ENCODE measurements at regions not wholly inside any gene's neighbourhood (a gene's known extent, or its start where the extent isn't known, plus 50 kb on each side); places are given as distances from the start of the nearest gene placed in this dataset.

- TF ChIP-seq ZNF274 (IDR thresholded peaks at IDR 0.05; ENCODE audit: low read depth, low read length) (no peak), CTCF (IDR thresholded peaks at IDR 0.05 in 2 of 3, conservative IDR thresholded peaks at IDR 0.05 in 1 of 3; ENCODE audit: borderline replicate concordance in 1 of 3, insufficient read depth in 1 of 3, low read depth in 2 of 3, low read length in 2 of 3) (no peak), POLR2A (IDR thresholded peaks at IDR 0.05; ENCODE audit: borderline replicate concordance, extremely low read depth, insufficient read depth, insufficient read length) (no peak), ATF3 (IDR thresholded peaks at IDR 0.05) (no peak), ELF1 (IDR thresholded peaks at IDR 0.05; ENCODE audit: borderline replicate concordance, low read depth) (no peak), MAX (IDR thresholded peaks at IDR 0.05) (no peak), POLR2AphosphoS5 (IDR thresholded peaks at IDR 0.05; ENCODE audit: low read depth, low read length) (no peak), SIN3A (IDR thresholded peaks at IDR 0.05; ENCODE audit: low read depth) (no peak), CEBPB (IDR thresholded peaks at IDR 0.05; ENCODE audit: low read depth) (no peak), YY1 (IDR thresholded peaks at IDR 0.05; ENCODE audit: extremely low read depth, insufficient replicate concordance, low read depth, low read length) (no peak), EZH2 (IDR thresholded peaks at IDR 0.05) (no peak), CBX3 (IDR thresholded peaks at IDR 0.05; ENCODE audit: low read depth) (no peak)
Measured at GRCh38 chr14:101334656-101335055, 226.6 kb upstream of the DIO3 start.
